PC-9 (cell line): ENCODE measurements at regions not wholly inside any gene's neighbourhood (a gene's known extent, or its start where the extent isn't known, plus 50 kb on each side); places are given as distances from the start of the nearest gene placed in this dataset.

Source experiments
- CTCF ChIP-seq: fragments of 200-600 bp; sonication (generic); conservative IDR thresholded peaks from 2 replicates; pipeline ENCODE4 v1.6.1; 2017; ENCODE audit warnings: mixed run types, antibody characterized with exemption, mild to moderate bottlenecking, moderate library complexity
- EZH2 ChIP-seq: fragments of 200-600 bp; sonication (generic); IDR thresholded peaks from 2 replicates; pipeline ENCODE4 v1.8.0; 2017; ENCODE audit warnings: antibody characterized with exemption, low read depth

- no peak for TF ChIP-seq CTCF
- no peak for TF ChIP-seq EZH2
Measured at GRCh38 chr10:88065383-88066049, 202.1 kb downstream of the PTEN start.
